HFF-Myc (cell line): ENCODE measurements at regions not wholly inside any gene's neighbourhood (a gene's known extent, or its start where the extent isn't known, plus 50 kb on each side); places are given as distances from the start of the nearest gene placed in this dataset.
"Not testable (repeated sequence)": the region's sequence is repeated elsewhere in the genome, so short reads cannot be mapped to it uniquely, and the experiment has no call there.

Experiments used
- DNase-seq: peaks from one replicate; pipeline ENCODE4 v3.0.0-alpha.2; 2011; ENCODE audit warnings: low read depth; ENCODE audit errors: extremely low read depth
- H3K4me3 ChIP-seq: replicated peaks from 2 replicates; pipeline ENCODE4 v1.5.1; 2011; ENCODE audit warnings: low read depth, mild to moderate bottlenecking, control low read depth, low read length
- TF ChIP-seq, protein P1 (sequence below): IDR thresholded peaks from 2 replicates; pipeline ENCODE4 v1.5.1; 2012; ENCODE audit warnings: mild to moderate bottlenecking, low read depth, low read length, control low read depth; ENCODE audit errors: missing control alignments

DNA sequence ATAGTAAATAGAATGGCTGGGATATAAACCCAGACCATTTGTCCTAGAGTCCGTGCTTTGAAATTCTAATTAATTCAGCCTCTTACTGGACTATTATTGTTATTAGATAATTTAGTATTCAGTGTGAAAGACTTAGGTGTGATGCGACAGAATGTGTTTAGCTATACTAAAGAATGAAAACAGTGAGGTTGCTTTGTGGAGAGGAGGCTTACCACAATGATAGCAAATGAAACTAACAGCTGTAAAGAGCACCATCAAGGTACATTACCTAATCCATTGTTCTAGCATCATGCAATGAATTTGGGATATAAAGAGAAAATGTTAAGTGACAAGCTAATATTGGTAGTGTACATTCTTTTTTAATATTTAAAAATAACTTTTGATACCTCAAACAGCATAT, 911.1 kb downstream of the KCNT2 start:
- TF ChIP-seq, protein P1, sequence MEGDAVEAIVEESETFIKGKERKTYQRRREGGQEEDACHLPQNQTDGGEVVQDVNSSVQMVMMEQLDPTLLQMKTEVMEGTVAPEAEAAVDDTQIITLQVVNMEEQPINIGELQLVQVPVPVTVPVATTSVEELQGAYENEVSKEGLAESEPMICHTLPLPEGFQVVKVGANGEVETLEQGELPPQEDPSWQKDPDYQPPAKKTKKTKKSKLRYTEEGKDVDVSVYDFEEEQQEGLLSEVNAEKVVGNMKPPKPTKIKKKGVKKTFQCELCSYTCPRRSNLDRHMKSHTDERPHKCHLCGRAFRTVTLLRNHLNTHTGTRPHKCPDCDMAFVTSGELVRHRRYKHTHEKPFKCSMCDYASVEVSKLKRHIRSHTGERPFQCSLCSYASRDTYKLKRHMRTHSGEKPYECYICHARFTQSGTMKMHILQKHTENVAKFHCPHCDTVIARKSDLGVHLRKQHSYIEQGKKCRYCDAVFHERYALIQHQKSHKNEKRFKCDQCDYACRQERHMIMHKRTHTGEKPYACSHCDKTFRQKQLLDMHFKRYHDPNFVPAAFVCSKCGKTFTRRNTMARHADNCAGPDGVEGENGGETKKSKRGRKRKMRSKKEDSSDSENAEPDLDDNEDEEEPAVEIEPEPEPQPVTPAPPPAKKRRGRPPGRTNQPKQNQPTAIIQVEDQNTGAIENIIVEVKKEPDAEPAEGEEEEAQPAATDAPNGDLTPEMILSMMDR, result no peak
- DNase-seq, result no peak
- no peak overlapping the region for H3K4me3 ChIP-seq

DNA sequence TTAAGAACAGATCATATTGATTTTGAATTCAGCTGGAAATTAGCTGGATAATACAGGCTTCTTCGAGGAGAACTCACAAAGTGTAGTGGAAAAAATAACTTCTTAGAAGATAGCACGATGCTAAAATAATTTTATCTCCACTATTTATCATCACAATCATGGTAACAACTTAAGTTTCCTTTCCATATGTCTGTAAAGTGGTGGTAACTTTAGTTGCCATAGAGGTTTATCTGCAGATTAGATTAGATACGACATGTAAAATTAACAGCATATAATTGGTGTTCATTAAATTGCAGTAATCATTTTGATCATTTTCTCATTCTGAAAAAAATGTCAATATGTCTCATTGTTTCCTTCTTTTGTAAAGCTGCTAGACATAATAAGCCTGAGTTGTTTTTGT, 921.5 kb downstream of the KCNT2 start:
- TF ChIP-seq, protein P1, result no peak
- DNase-seq, result no peak
- no peak overlapping the region for H3K4me3 ChIP-seq

DNA sequence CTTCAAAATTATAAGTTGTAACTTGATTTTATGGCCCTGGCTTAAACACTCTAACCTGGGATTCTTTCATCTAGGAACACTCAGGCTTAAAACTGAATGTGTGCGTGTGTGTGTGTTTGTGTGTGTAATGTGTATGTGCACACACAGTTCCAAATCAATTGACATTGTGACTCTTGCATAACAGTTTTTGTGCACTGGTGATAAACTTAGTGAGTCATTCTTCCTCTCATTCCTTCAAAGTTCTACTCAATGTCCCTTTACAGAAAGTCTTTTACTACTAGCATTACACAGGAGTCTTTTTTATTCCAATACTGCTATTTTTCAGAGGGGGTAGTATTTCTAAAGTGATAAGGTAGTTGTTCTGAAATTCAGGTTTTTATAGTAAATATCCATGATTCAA, 943.6 kb downstream of the KCNT2 start:
- DNase-seq, result no peak
- TF ChIP-seq, protein P1, result no peak
- H3K4me3 ChIP-seq, result no peak overlapping the region

DNA sequence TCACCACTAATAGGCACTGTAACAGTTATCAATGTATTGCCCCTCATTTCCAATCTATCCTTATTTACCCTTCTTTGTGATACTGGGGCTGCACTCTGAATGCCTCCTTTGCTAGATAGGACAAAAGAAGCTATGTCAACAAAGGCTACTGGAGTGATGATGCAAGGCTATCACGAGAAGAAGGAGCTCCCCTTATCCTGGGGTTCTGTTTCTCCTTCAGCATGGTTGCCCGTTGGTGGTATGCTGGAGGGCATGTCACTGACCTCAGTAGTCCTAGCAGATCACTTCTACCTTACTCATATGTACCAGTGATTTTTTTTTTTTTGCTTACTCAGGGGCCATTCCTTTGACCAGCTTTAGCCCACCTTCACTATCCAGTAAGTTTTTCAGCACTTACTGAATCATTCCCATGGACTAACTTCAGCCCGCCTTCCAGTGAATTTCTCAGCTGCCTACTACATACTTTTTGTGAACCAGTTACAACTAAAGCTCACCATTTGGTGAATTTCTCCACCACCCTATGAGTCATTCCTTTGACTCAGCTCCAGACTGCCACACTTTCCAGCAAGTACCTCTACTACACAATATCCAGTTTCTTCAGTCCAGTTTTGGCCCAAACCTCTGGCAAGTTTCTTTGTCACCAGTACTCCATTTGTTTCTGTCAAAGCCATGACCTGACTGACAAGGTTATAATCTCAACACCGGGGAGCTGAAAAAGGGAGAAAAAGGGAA, 944.5 kb downstream of the KCNT2 start:
- H3K4me3 ChIP-seq, result no peak overlapping the region
- TF ChIP-seq, protein P1, result no peak
- DNase-seq, result peak; percentile 71

DNA sequence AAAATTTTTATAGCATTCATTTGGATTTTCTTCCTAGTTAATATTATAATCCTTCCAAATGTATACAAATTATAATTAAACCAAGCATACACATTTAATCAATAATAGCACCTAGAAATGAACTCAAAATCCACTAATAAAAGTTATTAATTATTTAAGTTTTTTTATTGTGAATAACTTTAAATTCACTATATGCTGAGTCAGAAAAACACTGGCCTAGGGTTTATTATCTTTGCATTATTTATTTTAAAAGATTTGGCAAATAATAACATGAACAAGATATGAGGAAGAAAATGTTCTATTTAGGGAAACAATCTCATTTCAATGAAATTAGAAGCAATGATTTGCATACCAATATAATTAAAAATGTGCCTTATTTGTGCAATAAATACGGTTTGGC, 951.5 kb downstream of the KCNT2 start:
- DNase-seq, result no peak
- TF ChIP-seq, protein P1, result no peak
- no peak overlapping the region for H3K4me3 ChIP-seq

DNA sequence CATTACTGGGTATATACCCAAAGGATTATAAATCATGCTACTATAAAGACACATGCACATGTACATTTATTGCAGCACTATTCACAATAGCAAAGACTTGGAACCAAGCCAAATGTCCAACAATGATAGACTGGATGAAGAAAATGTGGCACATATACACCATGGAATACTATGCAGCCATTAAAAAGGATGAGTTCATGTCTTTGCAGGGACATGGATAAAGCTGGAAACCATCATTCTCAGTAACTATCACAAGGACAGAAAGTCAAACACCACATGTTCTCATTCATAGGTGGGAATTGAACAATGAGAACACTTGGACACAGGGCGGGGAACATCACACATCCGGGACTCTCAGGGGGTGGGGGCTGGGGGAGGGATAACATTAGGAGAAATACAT, 959.4 kb downstream of the KCNT2 start:
- H3K4me3 ChIP-seq, DNase-seq: not testable (repeated sequence)

DNA sequence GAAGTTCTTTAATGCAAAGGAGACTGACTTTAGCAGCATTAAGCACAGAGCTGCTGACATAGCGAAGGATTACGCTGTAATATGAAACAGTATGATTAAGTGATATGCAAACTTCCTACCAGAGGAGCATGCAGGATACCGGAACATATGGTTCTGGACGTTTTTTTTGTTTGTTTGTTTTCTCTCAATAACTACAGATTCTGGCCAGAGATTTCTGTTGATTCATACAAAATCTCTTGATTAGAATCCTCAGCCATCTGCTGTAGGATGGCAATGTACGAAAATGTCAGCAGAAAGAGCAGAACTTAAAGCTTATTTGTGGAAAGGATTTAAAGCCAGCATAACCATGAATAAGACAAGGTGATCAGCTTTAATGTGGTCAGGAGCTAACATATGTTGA, 970.7 kb downstream of the KCNT2 start:
- TF ChIP-seq, protein P1, result no peak
- H3K4me3 ChIP-seq, result no peak overlapping the region
- peak; percentile 29 for DNase-seq
